ENCODE measurements at regions not wholly inside any gene's neighbourhood (a gene's known extent, or its start where the extent isn't known, plus 50 kb on each side); places are given as distances from the start of the nearest gene placed in this dataset.

DNA sequence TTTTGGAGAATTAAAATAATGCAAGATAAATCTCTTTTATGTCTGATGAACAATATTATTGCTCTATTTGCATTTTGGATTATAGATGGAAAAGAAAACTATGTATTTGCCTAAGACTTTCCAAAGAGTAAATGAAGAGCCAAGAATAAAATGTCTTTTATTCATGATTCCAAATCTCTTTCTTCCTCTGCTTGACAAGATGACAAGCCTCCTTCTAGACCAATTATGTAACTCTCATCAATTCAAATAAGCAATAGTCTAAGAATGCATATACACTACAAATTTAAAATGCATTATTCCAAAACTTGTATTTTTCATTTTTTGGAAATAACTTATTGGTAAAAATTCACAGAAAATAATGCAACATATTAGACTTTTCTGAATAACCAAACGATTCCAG lies 377.3 kb downstream of the GASK1B start:
- DNase-seq, result no peak
- H3K4me1 ChIP-seq, result no peaks in the 10 kb centered on the region
- no peaks in the 10 kb centered on the region for H3K36me3 ChIP-seq
- H3K27ac ChIP-seq, result no peak overlapping the region
- no peaks in the 10 kb centered on the region for H3K27me3 ChIP-seq
- no peaks in the 10 kb centered on the region for H3K9me3 ChIP-seq
- TF ChIP-seq CTCF (IDR thresholded peaks at IDR 0.05), result no peak
- no peak for TF ChIP-seq POLR2A (IDR thresholded peaks at IDR 0.05)
- H3K4me3 ChIP-seq, result no peak overlapping the region

DNA sequence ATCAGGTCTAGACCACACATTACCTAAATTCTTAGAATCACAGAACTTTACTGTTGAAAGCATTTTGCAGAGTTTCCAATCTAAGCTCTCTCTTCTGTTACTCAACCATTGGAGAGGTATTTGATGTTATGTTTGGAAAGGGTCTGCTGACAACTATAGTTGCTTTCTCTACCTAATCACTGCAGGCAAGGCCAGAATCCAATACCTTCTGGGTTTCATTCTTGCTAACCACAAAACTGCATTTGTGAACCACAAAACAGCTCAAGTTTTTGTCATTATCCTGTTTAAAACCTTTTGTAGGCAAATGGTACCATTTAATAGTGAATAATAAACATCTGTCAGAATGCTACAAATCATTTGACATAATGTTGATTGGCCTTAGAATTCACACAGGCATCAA lies 380.1 kb downstream of the GASK1B start:
- H3K9me3 ChIP-seq, result no peaks in the 10 kb centered on the region
- DNase-seq, result no peak
- no peak overlapping the region for H3K4me3 ChIP-seq
- TF ChIP-seq POLR2A (IDR thresholded peaks at IDR 0.05), result no peak
- TF ChIP-seq CTCF (IDR thresholded peaks at IDR 0.05), result no peak
- no peaks in the 10 kb centered on the region for H3K36me3 ChIP-seq
- no peaks in the 10 kb centered on the region for H3K4me1 ChIP-seq
- H3K27ac ChIP-seq, result no peak overlapping the region
- H3K27me3 ChIP-seq, result no peaks in the 10 kb centered on the region

- no peak for TF ChIP-seq POLR2A (IDR thresholded peaks at IDR 0.05)
- TF ChIP-seq CTCF (IDR thresholded peaks at IDR 0.05), result no peak
- H3K36me3 ChIP-seq, result no peaks in the 10 kb centered on the region
- no peaks in the 10 kb centered on the region for H3K4me1 ChIP-seq
- no peak for DNase-seq
- no peak overlapping the region for H3K4me3 ChIP-seq
- H3K27ac ChIP-seq, result no peak overlapping the region
- H3K27me3 ChIP-seq, result no peaks in the 10 kb centered on the region
- H3K9me3 ChIP-seq, result no peaks in the 10 kb centered on the region
Measured at GRCh38 chr4:157791236-157791635, 381.6 kb downstream of the GASK1B start.

DNA sequence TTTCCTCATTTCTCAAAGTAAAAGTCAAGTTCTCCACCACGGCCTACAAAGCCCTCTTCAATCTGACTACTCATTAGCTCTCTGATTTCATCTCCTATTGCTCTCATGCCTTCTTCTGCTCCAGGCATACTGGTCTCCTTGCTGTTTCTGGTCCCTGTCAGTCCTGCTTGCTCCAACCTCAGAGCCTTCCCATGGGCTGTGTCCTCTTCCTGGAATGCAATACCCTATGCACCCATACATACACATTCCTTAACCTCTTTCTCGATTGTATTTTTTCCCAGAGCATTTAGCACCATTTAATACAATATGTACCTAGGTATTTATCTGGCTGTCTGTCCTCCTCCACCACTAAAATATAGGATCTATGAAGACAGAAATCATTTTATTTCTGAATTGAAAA lies 385.2 kb downstream of the GASK1B start:
- Histone ChIP-seq H3K4me3 (no peak overlapping the region), H3K27ac (no peak overlapping the region), H3K36me3 (no peaks in the 10 kb centered on the region), H3K4me1 (no peaks in the 10 kb centered on the region), H3K9me3 (no peaks in the 10 kb centered on the region), H3K27me3 (no peaks in the 10 kb centered on the region)
- DNase-seq, result no peak
- TF ChIP-seq CTCF (IDR thresholded peaks at IDR 0.05), result no peak
- TF ChIP-seq POLR2A (IDR thresholded peaks at IDR 0.05), result no peak

- Histone ChIP-seq H3K27ac (no peak overlapping the region), H3K4me3 (no peak overlapping the region), H3K36me3 (no peaks in the 10 kb centered on the region), H3K9me3 (no peaks in the 10 kb centered on the region), H3K27me3 (no peaks in the 10 kb centered on the region), H3K4me1 (no peaks in the 10 kb centered on the region)
- DNase-seq, result no peak
- no peak for TF ChIP-seq POLR2A (IDR thresholded peaks at IDR 0.05)
- TF ChIP-seq CTCF (IDR thresholded peaks at IDR 0.05), result no peak
Measured at GRCh38 chr4:157781361-157781760, 391.5 kb downstream of the GASK1B start.

GRCh38 chr4:157779081-157779480 lies 393.7 kb downstream of the GASK1B start:
- no peaks in the 10 kb centered on the region for H3K27me3 ChIP-seq

More at GRCh38 chr4:157779081-157779480, 393.7 kb downstream of the GASK1B start:
- TF ChIP-seq CTCF (IDR thresholded peaks at IDR 0.05), result no peak
- TF ChIP-seq POLR2A (IDR thresholded peaks at IDR 0.05), result no peak
- no peaks in the 10 kb centered on the region for H3K9me3 ChIP-seq
- H3K4me1 ChIP-seq, result no peaks in the 10 kb centered on the region
- H3K27ac ChIP-seq, result no peak overlapping the region
- no peak overlapping the region for H3K4me3 ChIP-seq
- DNase-seq, result no peak
- no peaks in the 10 kb centered on the region for H3K36me3 ChIP-seq
